ENCODE measurements at regions not wholly inside any gene's neighbourhood (a gene's known extent, or its start where the extent isn't known, plus 50 kb on each side); places are given as distances from the start of the nearest gene placed in this dataset.

GRCh38 chr7:137129025-137129424 is 214.5 kb downstream of the PTN start:
- intact Hi-C loops (cut with micrococcal nuclease): no loop called here
- no peak overlapping the region for H3K4me3 ChIP-seq (replicated peaks in 1 of 3; ENCODE audit: insufficient read depth in 1 of 3, low read depth in 1 of 3, low read length in 3 of 3)
- no peak overlapping the region for H2AFZ ChIP-seq (ENCODE audit: low read depth, low read length)
- H3K27ac ChIP-seq (ENCODE audit: insufficient read depth, low read depth, low read length): no peak overlapping the region
- H3K9ac ChIP-seq (replicated peaks; ENCODE audit: extremely low read depth, insufficient read depth, low read length): no peak overlapping the region
- H3K27me3 ChIP-seq (ENCODE audit: control insufficient read depth in 2 of 2, insufficient read depth in 2 of 2, low read length in 2 of 2): no peaks in the 10 kb centered on the region
- H3K4me1 ChIP-seq (ENCODE audit: control insufficient read depth, extremely low read depth, insufficient read depth, low read length): no peaks in the 10 kb centered on the region
- no peaks in the 10 kb centered on the region for H3K79me2 ChIP-seq (ENCODE audit: control insufficient read depth, insufficient read depth, low read length)
- H3K4me2 ChIP-seq (ENCODE audit: insufficient read depth, low read length): no peak overlapping the region
- CTCF ChIA-PET: no interaction called here
- no peaks in the 10 kb centered on the region for H3K9me3 ChIP-seq (replicated peaks; ENCODE audit: control insufficient read depth, insufficient read depth, low read length)
- TF ChIP-seq POLR2AphosphoS5 (IDR thresholded peaks at IDR 0.05; ENCODE audit: insufficient read depth, low read depth, low read length): no peak
- TF ChIP-seq POLR2A (IDR thresholded peaks at IDR 0.05; ENCODE audit: low read depth, low read length): no peak
- TF ChIP-seq CTCF (IDR thresholded peaks at IDR 0.05; ENCODE audit: extremely low read depth in 1 of 2, insufficient read depth in 1 of 2, low read depth in 1 of 2, low read length in 2 of 2): no peak
- TF ChIP-seq MAX (IDR thresholded peaks at IDR 0.05; ENCODE audit: insufficient read depth, insufficient read length): no peak
- no peak for TF ChIP-seq FOS (IDR thresholded peaks at IDR 0.05; ENCODE audit: borderline replicate concordance, insufficient read depth, low read length)
- TF ChIP-seq GATA2 (IDR thresholded peaks at IDR 0.05; ENCODE audit: insufficient read depth, insufficient read length, low read depth, low read length): no peak
- TF ChIP-seq MYC (IDR thresholded peaks at IDR 0.05; ENCODE audit: low read depth, low read length): no peak
- no peak for TF ChIP-seq JUN (IDR thresholded peaks at IDR 0.05; ENCODE audit: borderline replicate concordance, insufficient read depth, insufficient read length, low read depth)
- TF ChIP-seq EZH2 (IDR thresholded peaks at IDR 0.05; ENCODE audit: borderline replicate concordance, low read depth, low read length, severe bottlenecking): no peak
- no peaks in the 10 kb centered on the region for H3K36me3 ChIP-seq (ENCODE audit: control insufficient read depth in 2 of 2, extremely low read depth in 1 of 2, insufficient read depth in 2 of 2, low read length in 2 of 2)
- FAIRE-seq: no peak
- no TSS peak for BruUV-seq (replicated peaks)
- DNase-seq (ENCODE audit: low read depth, low spot score): no peak
- dilution Hi-C loops (cut with MboI; ENCODE audit: extremely low pct_ligation_motif_present, low sequenced_read_pairs): no loop called here
- POLR2A ChIA-PET: no interaction called here
- no peaks in the 10 kb centered on the region for H3K9me1 ChIP-seq (replicated peaks; ENCODE audit: control insufficient read depth, extremely low read depth, insufficient read depth, low read length)
- H4K20me1 ChIP-seq (replicated peaks; ENCODE audit: control insufficient read depth, extremely low read depth, insufficient read depth, low read length): no peaks in the 10 kb centered on the region
